T-helper 17 cell (primary cell): ENCODE measurements at regions not wholly inside any gene's neighbourhood (a gene's known extent, or its start where the extent isn't known, plus 50 kb on each side); places are given as distances from the start of the nearest gene placed in this dataset.

Experiments used
- ATAC-seq: fragments of 150-1000 bp; cut with Tn5 transposase; 2 replicates; pipeline ENCODE4 v1.10.0; 2021; ENCODE audit warnings: mild to moderate bottlenecking, moderate library complexity
- DNase-seq, 3 donors: peaks; one replicate each; pipeline versions ENCODE4 v3.0.0 to v3.0.0-alpha.2; 2020 to 2021
- H3K9me3 ChIP-seq: one replicate; pipeline ENCODE4 v1.7.0; 2013; ENCODE audit warnings: low read length, mild to moderate bottlenecking; ENCODE audit not compliant: control insufficient read depth, poor library complexity, severe bottlenecking
- H3K27ac Mint-ChIP-seq: one replicate; pipeline ENCODE4 v1.8.0; 2022; ENCODE audit warnings: mild to moderate bottlenecking, moderate library complexity, mixed read lengths
- H3K27me3 Mint-ChIP-seq: one replicate; pipeline ENCODE4 v1.8.0; 2022; ENCODE audit warnings: mixed read lengths
- H3K36me3 Mint-ChIP-seq: one replicate; pipeline ENCODE4 v1.8.0; 2022; ENCODE audit warnings: low read depth, mixed read lengths
- H3K4me1 Mint-ChIP-seq: one replicate; pipeline ENCODE4 v1.8.0; 2022; ENCODE audit warnings: mild to moderate bottlenecking, mixed read lengths
- H3K4me3 Mint-ChIP-seq: one replicate; pipeline ENCODE4 v1.8.0; 2022; ENCODE audit warnings: mild to moderate bottlenecking, moderate library complexity, mixed read lengths

- H3K36me3 Mint-ChIP-seq = no peaks in the 10 kb centered on the region
- H3K9me3 ChIP-seq = no peaks in the 10 kb centered on the region
- no peak for ATAC-seq
- no peaks in the 10 kb centered on the region for H3K27me3 Mint-ChIP-seq
- no peak for DNase-seq
- H3K27ac Mint-ChIP-seq = no peak overlapping the region
- H3K4me1 Mint-ChIP-seq = no peaks in the 10 kb centered on the region
- H3K4me3 Mint-ChIP-seq = no peak overlapping the region
Observed at GRCh38 chr7:124376111-124376510, 343.2 kb upstream of the TMEM229A start.

DNA sequence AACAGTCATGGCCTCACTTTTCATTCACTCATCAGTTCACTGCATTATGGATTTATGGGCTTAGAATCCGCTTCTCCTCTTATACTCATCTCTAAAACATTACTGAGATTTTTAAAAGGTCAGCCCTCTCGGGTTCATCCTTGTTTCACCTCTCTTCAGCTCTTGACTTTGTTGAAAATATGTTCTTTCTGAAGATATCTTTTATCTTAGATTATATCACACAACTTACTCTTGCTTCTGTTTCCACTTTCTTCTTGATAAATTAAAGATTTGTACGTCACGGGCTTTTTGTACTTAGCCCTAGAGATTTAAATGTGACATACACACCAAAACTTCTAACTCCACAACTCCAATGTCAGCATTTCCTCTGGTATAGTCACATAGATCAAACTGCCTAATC, 342.5 kb upstream of the TMEM229A start:
- no peak for ATAC-seq
- Mint-ChIP-seq H3K4me1 (no peaks in the 10 kb centered on the region), H3K27ac (no peak overlapping the region), H3K36me3 (no peaks in the 10 kb centered on the region), H3K4me3 (no peak overlapping the region), H3K27me3 (no peaks in the 10 kb centered on the region)
- DNase-seq = no peak
- H3K9me3 ChIP-seq = no peaks in the 10 kb centered on the region

DNA sequence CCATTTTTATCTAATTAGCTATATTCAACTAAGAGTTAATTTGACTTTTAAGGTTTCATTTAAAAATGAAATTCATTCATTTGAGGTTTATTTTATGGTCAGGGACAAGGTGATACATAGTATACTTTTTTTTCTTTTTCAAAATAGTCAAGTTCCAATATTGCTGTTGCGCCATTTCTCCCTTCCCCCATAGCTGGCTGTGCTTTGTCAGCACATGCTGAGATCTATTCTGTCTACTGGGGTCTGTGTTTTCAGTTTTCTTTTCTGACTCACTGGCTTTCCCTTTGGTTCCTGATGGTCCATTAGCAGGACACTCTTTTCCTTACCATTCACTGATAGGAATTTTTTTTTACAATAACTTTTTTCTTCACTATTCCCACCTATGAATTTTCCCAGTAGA, 336.4 kb upstream of the TMEM229A start:
- Mint-ChIP-seq H3K27ac (no peak overlapping the region), H3K36me3 (no peaks in the 10 kb centered on the region), H3K4me1 (no peaks in the 10 kb centered on the region), H3K4me3 (no peak overlapping the region), H3K27me3 (no peaks in the 10 kb centered on the region)
- no peaks in the 10 kb centered on the region for H3K9me3 ChIP-seq
- no peak for DNase-seq
- no peak for ATAC-seq

GRCh38 chr7:124366118-124366517, 333.3 kb upstream of the TMEM229A start:
- ATAC-seq (no peak), DNase-seq (no peak)
- H3K27me3 Mint-ChIP-seq = no peaks in the 10 kb centered on the region
- no peak overlapping the region for H3K27ac Mint-ChIP-seq
- H3K4me1 Mint-ChIP-seq = no peaks in the 10 kb centered on the region
- H3K4me3 Mint-ChIP-seq = no peak overlapping the region
- no peaks in the 10 kb centered on the region for H3K9me3 ChIP-seq
- no peaks in the 10 kb centered on the region for H3K36me3 Mint-ChIP-seq

DNA sequence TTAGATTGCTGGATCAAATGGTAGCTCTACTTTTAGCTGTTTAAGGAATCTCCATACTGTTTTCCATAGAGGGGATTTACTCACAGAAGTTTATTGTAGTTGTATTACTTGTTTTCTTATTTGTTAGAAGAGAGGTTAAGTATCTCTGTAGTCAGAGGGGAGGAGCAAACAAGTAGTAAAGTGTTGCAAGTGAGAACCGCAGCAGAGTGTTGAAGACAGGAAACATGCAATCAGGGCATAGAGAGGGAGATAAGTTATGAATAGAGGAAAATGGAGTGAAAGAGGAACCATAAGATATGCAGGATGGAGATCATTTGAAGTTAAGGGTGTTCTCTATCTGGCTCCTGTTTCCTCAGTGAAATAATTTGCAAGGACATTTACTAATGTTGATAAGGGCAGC, 331.4 kb upstream of the TMEM229A start:
- DNase-seq = no peak
- H3K9me3 ChIP-seq = no peaks in the 10 kb centered on the region
- no peak overlapping the region for H3K27ac Mint-ChIP-seq
- no peaks in the 10 kb centered on the region for H3K27me3 Mint-ChIP-seq
- H3K4me3 Mint-ChIP-seq = no peak overlapping the region
- H3K4me1 Mint-ChIP-seq = no peaks in the 10 kb centered on the region
- ATAC-seq = no peak
- H3K36me3 Mint-ChIP-seq = no peaks in the 10 kb centered on the region

- ATAC-seq = no peak
- no peak overlapping the region for H3K4me3 Mint-ChIP-seq
- H3K9me3 ChIP-seq = peaks cover 4% of the 10 kb centered on the region
- H3K27me3 Mint-ChIP-seq = no peaks in the 10 kb centered on the region
- no peak overlapping the region for H3K27ac Mint-ChIP-seq
- no peak for DNase-seq
- H3K36me3 Mint-ChIP-seq = no peaks in the 10 kb centered on the region
- no peaks in the 10 kb centered on the region for H3K4me1 Mint-ChIP-seq
Observed at GRCh38 chr7:124354201-124354600, 321.3 kb upstream of the TMEM229A start.

DNA sequence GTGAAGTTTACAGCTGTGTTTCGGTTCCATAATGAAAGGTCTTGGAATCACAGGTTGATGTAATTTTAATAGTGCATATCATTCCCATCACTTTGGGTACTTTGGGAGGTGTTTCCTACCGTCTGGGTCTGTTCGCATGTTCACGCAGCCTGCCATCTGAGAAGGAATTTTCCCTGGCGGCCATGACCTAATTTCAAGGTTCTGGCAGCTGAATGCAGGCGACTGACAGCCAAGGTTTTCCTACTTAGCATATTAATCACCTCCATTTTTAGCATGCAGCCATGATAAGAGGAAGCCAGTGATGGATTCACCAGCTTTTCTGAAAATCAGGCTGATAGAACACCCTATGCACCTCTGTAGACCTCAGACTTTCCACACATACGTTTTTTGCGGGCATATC, 319.1 kb upstream of the TMEM229A start:
- no peak for DNase-seq
- Mint-ChIP-seq H3K36me3 (no peaks in the 10 kb centered on the region), H3K4me3 (no peak overlapping the region), H3K27me3 (no peaks in the 10 kb centered on the region), H3K27ac (no peak overlapping the region), H3K4me1 (no peaks in the 10 kb centered on the region)
- H3K9me3 ChIP-seq = no peaks in the 10 kb centered on the region
- no peak for ATAC-seq

DNA sequence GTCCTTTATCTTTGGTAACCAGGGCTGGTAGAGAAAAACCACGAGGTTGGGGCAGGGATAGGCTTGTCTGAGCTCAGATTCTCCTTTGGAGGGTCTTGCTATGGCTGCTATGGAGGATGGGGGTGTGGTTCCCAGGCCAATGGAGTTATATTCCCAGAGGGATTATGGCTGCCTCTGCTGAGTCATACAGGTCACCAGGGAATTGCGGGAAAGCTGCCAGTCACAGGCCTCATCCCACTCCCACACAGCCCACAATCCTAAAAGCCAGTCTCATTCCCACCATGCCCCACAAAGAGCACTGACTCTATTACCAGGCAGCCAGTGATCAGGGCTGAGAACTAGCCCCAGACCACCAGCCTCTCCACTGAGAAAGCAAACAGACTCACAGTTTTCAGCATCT, 316.6 kb upstream of the TMEM229A start:
- ATAC-seq = no peak
- no peak for DNase-seq
- Mint-ChIP-seq H3K4me1 (no peaks in the 10 kb centered on the region), H3K36me3 (no peaks in the 10 kb centered on the region), H3K27ac (no peak overlapping the region), H3K27me3 (no peaks in the 10 kb centered on the region), H3K4me3 (no peak overlapping the region)
- no peaks in the 10 kb centered on the region for H3K9me3 ChIP-seq

- ATAC-seq (no peak), DNase-seq (no peak)
- Mint-ChIP-seq H3K27ac (no peak overlapping the region), H3K4me1 (no peaks in the 10 kb centered on the region), H3K4me3 (no peak overlapping the region), H3K27me3 (no peaks in the 10 kb centered on the region), H3K36me3 (no peaks in the 10 kb centered on the region)
- no peaks in the 10 kb centered on the region for H3K9me3 ChIP-seq
Observed at GRCh38 chr7:124338861-124339260, 306.0 kb upstream of the TMEM229A start.

GRCh38 chr7:124330731-124331407, 298.0 kb upstream of the TMEM229A start:
- no peak for DNase-seq
- no peak overlapping the region for H3K4me3 Mint-ChIP-seq
- ATAC-seq = no peak
- H3K4me1 Mint-ChIP-seq = no peaks in the 10 kb centered on the region
- H3K9me3 ChIP-seq = no peaks in the 10 kb centered on the region
- no peak overlapping the region for H3K27ac Mint-ChIP-seq
- no peaks in the 10 kb centered on the region for H3K36me3 Mint-ChIP-seq
- no peaks in the 10 kb centered on the region for H3K27me3 Mint-ChIP-seq

- DNase-seq (no peak), ATAC-seq (no peak)
- Mint-ChIP-seq H3K36me3 (no peaks in the 10 kb centered on the region), H3K27me3 (no peaks in the 10 kb centered on the region), H3K4me1 (no peaks in the 10 kb centered on the region), H3K27ac (no peak overlapping the region), H3K4me3 (no peak overlapping the region)
- H3K9me3 ChIP-seq = no peaks in the 10 kb centered on the region
Observed at GRCh38 chr7:124328774-124329173, 295.9 kb upstream of the TMEM229A start.

DNA sequence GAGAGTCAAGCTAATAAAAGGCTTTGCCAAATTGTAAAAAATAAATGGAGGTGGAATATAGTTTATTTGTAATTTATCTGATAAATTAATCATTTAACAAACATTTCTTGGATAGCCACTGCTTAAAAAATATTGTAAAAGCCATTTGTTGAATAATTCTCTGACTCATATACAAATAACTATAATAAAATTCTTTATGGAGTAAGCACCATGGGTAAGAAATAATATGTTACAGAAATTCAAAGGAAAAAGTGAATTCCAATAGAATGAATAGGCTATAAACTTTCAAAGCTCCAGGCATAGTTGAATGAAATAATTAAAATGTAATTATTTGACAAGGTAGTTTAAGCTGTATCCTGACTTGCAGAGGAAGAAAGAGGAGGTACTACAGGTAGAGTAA, 291.4 kb upstream of the TMEM229A start:
- ATAC-seq = no peak

GRCh38 chr7:124323597-124323996, 290.7 kb upstream of the TMEM229A start:
- no peaks in the 10 kb centered on the region for H3K9me3 ChIP-seq
- no peaks in the 10 kb centered on the region for H3K36me3 Mint-ChIP-seq
- no peaks in the 10 kb centered on the region for H3K27me3 Mint-ChIP-seq
- DNase-seq (no peak), ATAC-seq (no peak)
- H3K4me3 Mint-ChIP-seq = no peak overlapping the region
- no peaks in the 10 kb centered on the region for H3K4me1 Mint-ChIP-seq
- no peak overlapping the region for H3K27ac Mint-ChIP-seq

More for the DNA sequence above, 291.4 kb upstream of the TMEM229A start:
- no peaks in the 10 kb centered on the region for H3K4me1 Mint-ChIP-seq
- no peak for DNase-seq
- H3K27me3 Mint-ChIP-seq = no peaks in the 10 kb centered on the region
- no peaks in the 10 kb centered on the region for H3K36me3 Mint-ChIP-seq
- H3K27ac Mint-ChIP-seq = no peak overlapping the region
- no peaks in the 10 kb centered on the region for H3K9me3 ChIP-seq
- no peak overlapping the region for H3K4me3 Mint-ChIP-seq

GRCh38 chr7:124322561-124322960, 289.7 kb upstream of the TMEM229A start:
- DNase-seq = no peak
- ATAC-seq = no peak
- H3K9me3 ChIP-seq = no peaks in the 10 kb centered on the region
- Mint-ChIP-seq H3K36me3 (no peaks in the 10 kb centered on the region), H3K4me3 (no peak overlapping the region), H3K27me3 (no peaks in the 10 kb centered on the region), H3K27ac (no peak overlapping the region), H3K4me1 (no peaks in the 10 kb centered on the region)
